GM12878 (cell line): ENCODE measurements at regions not wholly inside any gene's neighbourhood (a gene's known extent, or its start where the extent isn't known, plus 50 kb on each side); places are given as distances from the start of the nearest gene placed in this dataset.

Source experiments
- ATAC-seq: fragments of 200-7000 bp; cut with Tn5 transposase; 3 replicates; pipeline ENCODE4 v1.9.1; 2020; ENCODE audit warnings: mild to moderate bottlenecking, moderate library complexity
- BruUV-seq: library from RNA; stranded (reverse); fragments of 400-500 nt; replicated peaks from 2 replicates; lab custom pipeline; 2021; lab: Mats Ljungman, UMichigan
- CTCF ChIA-PET: fragments of 300-600 bp; sonication (Branson Sonifier 250); formaldehyde crosslinking; extraction: SDS; loops from one replicate; lab custom pipeline; 2021; ENCODE audit warnings: inconsistent platforms; lab: Yijun Ruan, JAX
- POLR2A ChIA-PET: fragments of 350-600 bp; formaldehyde crosslinking; extraction: SDS; loops from one replicate; lab custom pipeline; 2021; ENCODE audit warnings: inconsistent platforms; lab: Charles Lee
- RAD21 ChIA-PET: fragments of 300-600 bp; sonication (Branson Sonifier 250); formaldehyde crosslinking; loops from one replicate; lab custom pipeline; 2023; ENCODE audit warnings: antibody characterized with exemption; ENCODE audit not compliant: unreplicated experiment; lab: Charles Lee
- SMC1A ChIA-PET: fragments of 300-600 bp; sonication (Branson Sonifier 250); formaldehyde crosslinking; loops from one replicate; lab custom pipeline; 2023; ENCODE audit not compliant: unreplicated experiment, uncharacterized antibody; lab: Charles Lee
- DNase-seq: peaks from one replicate; pipeline ENCODE4 v3.0.0-alpha.2; 2011; ENCODE audit warnings: low read depth, low spot score
- FAIRE-seq: peaks from 3 replicates; lab custom pipeline; 2011; peaks lifted over from hg19 to GRCh38; lab: Jason Lieb, UNC
- H2AFZ ChIP-seq: 2 replicates; pipeline ENCODE4 v1.6.0; 2011; ENCODE audit warnings: low read depth, low read length, control low read depth; ENCODE audit not compliant: control insufficient read depth
- H3K27ac ChIP-seq: 2 replicates; pipeline ENCODE4 v1.5.1; 2011; ENCODE audit warnings: control low read depth; ENCODE audit not compliant: control insufficient read depth, insufficient read depth
- H3K27me3 ChIP-seq, 2 experiments: replicated peaks in 1 of 2; 2 replicates each; pipeline versions ENCODE4 v1.6.0 to v1.6.1; 2011; ENCODE audit warnings: low read length in 1 of 2; ENCODE audit not compliant: control insufficient read depth in 2 of 2, insufficient read depth in 2 of 2
- H3K36me3 ChIP-seq, 2 experiments: 2 replicates each; pipeline ENCODE4 v1.5.1; 2011; ENCODE audit warnings: low read length in 1 of 2; ENCODE audit not compliant: control insufficient read depth in 2 of 2, insufficient read depth in 2 of 2
- H3K4me1 ChIP-seq: 2 replicates; pipeline ENCODE4 v1.6.1; 2011; ENCODE audit warnings: mild to moderate bottlenecking, low read length, moderate library complexity, mixed read lengths; ENCODE audit not compliant: control insufficient read depth, insufficient read depth
- H3K4me2 ChIP-seq: 2 replicates; pipeline ENCODE4 v1.6.0; 2011; ENCODE audit warnings: control low read depth; ENCODE audit not compliant: control insufficient read depth, insufficient read depth
- H3K4me3 ChIP-seq: fragments of 200-600 bp; sonication (generic); 2 replicates; pipeline ENCODE4 v1.5.1; 2016
- H3K79me2 ChIP-seq: 2 replicates; pipeline ENCODE4 v1.6.0; 2011; ENCODE audit warnings: low read length; ENCODE audit not compliant: control insufficient read depth, insufficient read depth
- H3K9ac ChIP-seq: 2 replicates; pipeline ENCODE4 v1.8.0; 2011; ENCODE audit warnings: low read length, control low read depth, mixed read lengths; ENCODE audit not compliant: control insufficient read depth, insufficient read depth
- H3K9me3 ChIP-seq: replicated peaks from 3 replicates; pipeline ENCODE4 v1.5.1; 2011; ENCODE audit warnings: mild to moderate bottlenecking, low read length; ENCODE audit not compliant: control insufficient read depth, insufficient read depth
- H4K20me1 ChIP-seq: 2 replicates; pipeline ENCODE4 v1.6.0; 2011; ENCODE audit not compliant: control insufficient read depth, insufficient read depth
- CBFB ChIP-seq: IDR thresholded peaks from 2 replicates; pipeline ENCODE4 v1.6.1; 2016; ENCODE audit warnings: antibody characterized with exemption, low read depth
- E2F4 ChIP-seq: IDR thresholded peaks from 2 replicates; pipeline ENCODE4 v1.6.1; 2012; ENCODE audit warnings: low read depth, low read length, improper control_type of control experiment
- ESRRA ChIP-seq: IDR thresholded peaks from 2 replicates; pipeline ENCODE4 v1.6.1; 2012; ENCODE audit warnings: mild to moderate bottlenecking, low read length, improper control_type of control experiment
- HDAC2 ChIP-seq: fragments of 200-600 bp; sonication (generic); IDR thresholded peaks from 2 replicates; pipeline ENCODE4 v1.6.1; 2017
- ZBTB11 ChIP-seq: fragments of 450-650 bp; formaldehyde crosslinking; IDR thresholded peaks from 2 replicates; pipeline ENCODE4 v1.5.0; 2022; ENCODE audit warnings: mild to moderate bottlenecking, missing genetic modification characterization
- WGBS: methylation state at CpG from one replicate; pipeline ENCODE4 v1.1.6; 2016; ENCODE audit warnings: low lambda C conversion rate; ENCODE audit not compliant: insufficient replicate concordance, insufficient coverage; ENCODE audit errors: missing lambda C conversion rate; 5-methylcytosine and 5-hydroxymethylcytosine counted together
- in situ Hi-C: fragments of 300-500 bp; cut with MboI; formaldehyde crosslinking; loops from 9 replicates; pipeline ENCODE4 v1.14.3; 2018; ENCODE audit warnings: mixed read lengths
- intact Hi-C: fragments of 100-400 bp; cut with micrococcal nuclease; formaldehyde crosslinking; loops from one replicate; pipeline ENCODE4 v1.14.2; 2022; ENCODE audit not compliant: unreplicated experiment
- TF ChIP-seq, protein P1 (sequence below): IDR thresholded peaks from 2 replicates; pipeline ENCODE4 v1.6.1; 2012; ENCODE audit warnings: low read depth, low read length, improper control_type of control experiment

GRCh38 chr14:70266157-70266556 is 77.4 kb upstream of the SLC8A3 start:
- no peaks in the 10 kb centered on the region for H3K9me3 ChIP-seq
- H4K20me1 ChIP-seq = no peaks in the 10 kb centered on the region
- in situ Hi-C loops (no loop called here), intact Hi-C loops (no loop called here)
- TF ChIP-seq ZBTB11 (CRISPR knock-in tag) = no peak
- TF ChIP-seq, protein P1, sequence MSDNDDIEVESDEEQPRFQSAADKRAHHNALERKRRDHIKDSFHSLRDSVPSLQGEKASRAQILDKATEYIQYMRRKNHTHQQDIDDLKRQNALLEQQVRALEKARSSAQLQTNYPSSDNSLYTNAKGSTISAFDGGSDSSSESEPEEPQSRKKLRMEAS = no peak
- TF ChIP-seq CBFB = no peak
- TF ChIP-seq E2F4 = no peak
- TF ChIP-seq ESRRA = no peak
- TF ChIP-seq HDAC2 = no peak
- H3K4me3 ChIP-seq = no peak overlapping the region
- ChIA-PET RAD21 (no interaction called here), SMC1A (interaction anchor here (0.6 kb wide), 2 partner anchors 256 to 689 kb away, joined by 3 to 4 read pairs; no protein-coding TSS in a partner anchor), CTCF (no interaction called here), POLR2A (no interaction called here)
- peaks cover 0 to 2% of the 10 kb centered on the region in 2 experiments; a peak in 1 of 4 replicates for H3K27me3 ChIP-seq
- no peak overlapping the region for H3K9ac ChIP-seq
- no peaks in the 10 kb centered on the region for H3K36me3 ChIP-seq
- FAIRE-seq (no peak), DNase-seq (no peak), ATAC-seq (no peak)
- H3K79me2 ChIP-seq = no peaks in the 10 kb centered on the region
- no peak overlapping the region for H3K4me2 ChIP-seq
- no TSS peak for BruUV-seq
- H2AFZ ChIP-seq = no peak overlapping the region
- H3K27ac ChIP-seq = no peak overlapping the region
- no peaks in the 10 kb centered on the region for H3K4me1 ChIP-seq
- 0% methylated on average over 2 of the region's 2 CpGs for WGBS
